ENCODE measurements at regions not wholly inside any gene's neighbourhood (a gene's known extent, or its start where the extent isn't known, plus 50 kb on each side); places are given as distances from the start of the nearest gene placed in this dataset.

GRCh38 chr2:37796481-37796880, 125.0 kb upstream of the CDC42EP3 start:
- H3K9me3 ChIP-seq = no peaks in the 10 kb centered on the region
- WGBS, 2 donors = 91 to 92% methylated on average over 4 of the region's 4 CpGs
- ATAC-seq (ENCODE audit: low FRiP score in 2 of 2) = no peak
- no peaks in the 10 kb centered on the region for H3K27me3 ChIP-seq
- TF ChIP-seq CTCF (IDR thresholded peaks at IDR 0.05) (no peak), POLR2A (IDR thresholded peaks at IDR 0.05) (no peak), POLR2AphosphoS5 (IDR thresholded peaks at IDR 0.05) (no peak), EP300 (IDR thresholded peaks at IDR 0.05) (no peak)
- peaks cover 0 to 21% (median 15%) of the 10 kb centered on the region in 4 donors for H3K4me1 ChIP-seq
- H3K4me3 ChIP-seq = no peak overlapping the region
- no peaks in the 10 kb centered on the region for H3K36me3 ChIP-seq
- no peak for DNase-seq
- no peak overlapping the region for H3K27ac ChIP-seq

- WGBS, 2 donors = 67 to 79% methylated on average over 3 of the region's 3 CpGs
- no peak for ATAC-seq (ENCODE audit: low FRiP score in 2 of 2)
- no peak for TF ChIP-seq CTCF (IDR thresholded peaks at IDR 0.05)
- TF ChIP-seq POLR2A (IDR thresholded peaks at IDR 0.05) = no peak
- no peak for TF ChIP-seq EP300 (IDR thresholded peaks at IDR 0.05)
- TF ChIP-seq POLR2AphosphoS5 (IDR thresholded peaks at IDR 0.05) = no peak
Observed at GRCh38 chr2:37797081-37797480, 125.6 kb upstream of the CDC42EP3 start.

GRCh38 chr2:37798315-37799005, 126.6 kb upstream of the RMDN2 start:
- Histone ChIP-seq H3K27me3 (no peaks in the 10 kb centered on the region), H3K27ac (no peak overlapping the region), H3K36me3 (no peaks in the 10 kb centered on the region), H3K9me3 (no peaks in the 10 kb centered on the region), H3K4me3 (no peak overlapping the region), H3K4me1 (peaks cover 3 to 15% (median 13%) of the 10 kb centered on the region in 4 donors)
- no peak for TF ChIP-seq POLR2A (IDR thresholded peaks at IDR 0.05)
- no peak for TF ChIP-seq POLR2AphosphoS5 (IDR thresholded peaks at IDR 0.05)
- no peak for TF ChIP-seq EP300 (IDR thresholded peaks at IDR 0.05)
- no peak for TF ChIP-seq CTCF (IDR thresholded peaks at IDR 0.05)
- peak in 1 of 2 donors; percentile 36 for ATAC-seq (ENCODE audit: low FRiP score in 2 of 2)
- no peak for DNase-seq

More at GRCh38 chr2:37797081-37797480, 125.6 kb upstream of the CDC42EP3 start:
- Histone ChIP-seq H3K27me3 (no peaks in the 10 kb centered on the region), H3K36me3 (no peaks in the 10 kb centered on the region), H3K9me3 (no peaks in the 10 kb centered on the region), H3K4me1 (peaks cover 2 to 21% (median 17%) of the 10 kb centered on the region in 4 donors), H3K27ac (no peak overlapping the region), H3K4me3 (no peak overlapping the region)
- no peak for DNase-seq

- Histone ChIP-seq H3K36me3 (no peaks in the 10 kb centered on the region), H3K9me3 (no peaks in the 10 kb centered on the region), H3K4me1 (peaks cover 0 to 10% (median 4%) of the 10 kb centered on the region in 4 donors), H3K4me3 (no peak overlapping the region), H3K27ac (no peak overlapping the region), H3K27me3 (no peaks in the 10 kb centered on the region)
- TF ChIP-seq EP300 (IDR thresholded peaks at IDR 0.05) (no peak), CTCF (IDR thresholded peaks at IDR 0.05) (no peak), POLR2AphosphoS5 (IDR thresholded peaks at IDR 0.05) (no peak), POLR2A (IDR thresholded peaks at IDR 0.05) (no peak)
- 92% methylated on average over 2 of the region's 2 CpGs for WGBS, 2 donors
- ATAC-seq (ENCODE audit: low FRiP score in 2 of 2) (no peak), DNase-seq (no peak)
Observed at GRCh38 chr2:37800176-37800858, 124.8 kb upstream of the RMDN2 start.
